A549 (cell line): ENCODE measurements at regions not wholly inside any gene's neighbourhood (a gene's known extent, or its start where the extent isn't known, plus 50 kb on each side); places are given as distances from the start of the nearest gene placed in this dataset.

Source experiments
- ATAC-seq, 2 experiments: fragments of 200-7000 bp in 1 of 2; fragments of >200 bp in 1 of 2; cut with Nextera tagmentation in 1 of 2; cut with Tn5 transposase in 1 of 2; 3 replicates each; pipeline versions ENCODE4 v1.8.0 to v1.9.1; 2018 to 2020; ENCODE audit warnings: mild to moderate bottlenecking in 1 of 2, moderate library complexity in 1 of 2
- CTCF ChIA-PET: fragments of 300-600 bp; sonication (Branson Sonifier 250); formaldehyde crosslinking; extraction: SDS; loops from one replicate; lab custom pipeline; 2021; ENCODE audit warnings: antibody characterized with exemption, inconsistent platforms; lab: Yijun Ruan, JAX
- POLR2A ChIA-PET: fragments of 350-600 bp; formaldehyde crosslinking; extraction: SDS; loops from one replicate; lab custom pipeline; 2021; ENCODE audit warnings: antibody characterized with exemption, inconsistent platforms; lab: Yijun Ruan, JAX
- DNase-seq, 2 experiments: peaks; one replicate each; pipeline versions ENCODE4 v3.0.0 to v3.0.0-alpha.2; 2011 to 2016; ENCODE audit warnings: low read depth in 1 of 2, low spot score in 1 of 2
- FAIRE-seq: peaks from 2 replicates; lab custom pipeline; 2011; peaks lifted over from hg19 to GRCh38; lab: Jason Lieb, UNC
- H3K27ac ChIP-seq, 2 experiments: fragments of >200 bp; sonication (Bioruptor Twin); formaldehyde crosslinking; 3 replicates each; pipeline ENCODE4 v1.5.1; 2016 to 2017
- H3K4me1 ChIP-seq: fragments of >200 bp; sonication (Bioruptor Twin); formaldehyde crosslinking; 3 replicates; pipeline ENCODE4 v1.6.1; 2016
- H3K4me2 ChIP-seq: fragments of >200 bp; sonication (Bioruptor Twin); formaldehyde crosslinking; 3 replicates; pipeline ENCODE4 v1.6.1; 2016
- H3K4me3 ChIP-seq: fragments of >200 bp; sonication (Bioruptor Twin); formaldehyde crosslinking; 3 replicates; pipeline ENCODE4 v1.5.1; 2016
- H3K9me3 ChIP-seq: fragments of >200 bp; sonication (Bioruptor Twin); formaldehyde crosslinking; 3 replicates; pipeline ENCODE4 v1.6.1; 2016
- BHLHE40 ChIP-seq: IDR thresholded peaks from 2 replicates; pipeline ENCODE4 v1.6.1; 2012; ENCODE audit warnings: low read depth, low read length, inconsistent platforms
- CBX8 ChIP-seq: fragments of 200-600 bp; sonication (generic); IDR thresholded peaks from 2 replicates; pipeline ENCODE4 v1.6.1; 2016
- CHD2 ChIP-seq: fragments of 150-350 bp; IDR thresholded peaks from 2 replicates; pipeline ENCODE4 v1.6.1; 2014; ENCODE audit warnings: low read length; ENCODE audit not compliant: partially characterized antibody
- EHMT2 ChIP-seq: fragments of 200-600 bp; sonication (generic); IDR thresholded peaks from 2 replicates; pipeline ENCODE4 v1.6.1; 2016; ENCODE audit warnings: antibody characterized with exemption, low read depth, mild to moderate bottlenecking, moderate library complexity
- ESRRA ChIP-seq: fragments of 150-350 bp; IDR thresholded peaks from 2 replicates; pipeline ENCODE4 v1.6.1; 2014; ENCODE audit warnings: mild to moderate bottlenecking, low read length, borderline replicate concordance
- JUN ChIP-seq, 2 experiments: fragments of >200 bp; sonication (Bioruptor Twin); formaldehyde crosslinking; IDR thresholded peaks; 2 replicates in 1 of 2; 3 replicates in 1 of 2; pipeline ENCODE4 v1.6.1; 2016 to 2017
- MAFK ChIP-seq: fragments of 450-650 bp; IDR thresholded peaks from 2 replicates; pipeline ENCODE4 v1.6.1; 2014; ENCODE audit not compliant: partially characterized antibody
- MAZ ChIP-seq: fragments of 150-350 bp; IDR thresholded peaks from 2 replicates; pipeline ENCODE4 v1.6.1; 2014; ENCODE audit warnings: antibody characterized with exemption, low read depth, low read length, borderline replicate concordance
- RNF2 ChIP-seq: fragments of 200-600 bp; sonication (generic); IDR thresholded peaks from 2 replicates; pipeline ENCODE4 v1.6.1; 2016; ENCODE audit warnings: low read depth, mild to moderate bottlenecking, antibody characterized with exemption, moderate library complexity, borderline replicate concordance
- TP53 ChIP-seq: fragments of 250-450 bp; sonication (Bioruptor Pico); IDR thresholded peaks from 2 replicates; pipeline ENCODE4 v1.5.0; 2021; ENCODE audit warnings: mild to moderate bottlenecking, moderate library complexity
- ZNF302 ChIP-seq: fragments of 250-450 bp; sonication (Bioruptor Pico); IDR thresholded peaks from 2 replicates; pipeline ENCODE4 v1.9.0; 2021; ENCODE audit warnings: inconsistent platforms, mild to moderate bottlenecking, moderate library complexity
- WGBS: methylation state at CpG from one replicate; pipeline ENCODE4 v1.1.6; 2017; ENCODE audit errors: missing lambda C conversion rate; 5-methylcytosine and 5-hydroxymethylcytosine counted together
- TF ChIP-seq, protein P1 (sequence below): fragments of 250-450 bp; sonication (Bioruptor Pico); IDR thresholded peaks from 2 replicates; pipeline ENCODE4 v1.5.0; 2020; ENCODE audit warnings: low read depth, mild to moderate bottlenecking, moderate library complexity
- TF ChIP-seq, protein P2 (sequence below): fragments of 450-650 bp; IDR thresholded peaks from 2 replicates; pipeline ENCODE4 v1.6.1; 2014; ENCODE audit warnings: antibody characterized with exemption
- TF ChIP-seq, protein P3 (sequence below): fragments of 150-350 bp; IDR thresholded peaks from 2 replicates; pipeline ENCODE4 v1.6.1; 2014; ENCODE audit warnings: low read depth, mild to moderate bottlenecking, low read length

DNA sequence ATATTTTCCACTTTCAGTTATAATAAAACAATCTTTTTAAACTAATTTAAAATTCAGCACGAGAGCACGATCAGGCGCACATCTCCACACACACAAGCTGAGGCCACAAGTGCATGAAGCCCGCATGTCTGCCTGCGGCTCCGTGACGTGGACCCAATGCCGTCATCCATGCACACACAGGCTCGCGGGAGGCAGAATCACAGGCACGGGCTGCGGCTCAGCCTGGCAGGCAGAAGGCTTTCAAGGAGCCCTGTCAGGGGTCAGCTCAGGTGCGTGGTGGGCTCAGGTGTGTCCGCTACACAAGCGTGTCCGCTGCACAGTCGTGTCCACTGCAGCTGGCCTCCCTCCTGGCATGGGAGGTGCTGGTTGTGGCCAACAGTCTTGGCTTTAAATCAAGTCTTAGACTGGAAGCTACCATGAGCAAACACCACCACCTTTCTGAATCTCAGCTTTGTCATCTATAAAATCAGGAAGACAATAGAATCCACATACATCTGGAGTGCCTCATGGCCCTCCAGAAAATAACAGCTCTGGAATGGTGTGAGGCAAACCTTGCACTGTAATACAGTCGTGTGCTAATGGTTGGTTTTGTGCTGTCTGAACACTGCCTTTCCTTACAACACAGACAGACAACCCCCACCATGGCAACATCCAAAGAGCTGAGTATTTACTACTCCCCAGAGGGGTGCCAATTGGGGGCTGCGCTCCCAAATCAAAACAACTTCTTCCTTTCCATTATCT lies 210.1 kb downstream of the NDUFA10 start:
- POLR2A ChIA-PET = interaction anchor here (0.6 kb wide), 1 partner anchor 1531 kb away, joined by 4 read pairs; no protein-coding TSS in a partner anchor

DNA sequence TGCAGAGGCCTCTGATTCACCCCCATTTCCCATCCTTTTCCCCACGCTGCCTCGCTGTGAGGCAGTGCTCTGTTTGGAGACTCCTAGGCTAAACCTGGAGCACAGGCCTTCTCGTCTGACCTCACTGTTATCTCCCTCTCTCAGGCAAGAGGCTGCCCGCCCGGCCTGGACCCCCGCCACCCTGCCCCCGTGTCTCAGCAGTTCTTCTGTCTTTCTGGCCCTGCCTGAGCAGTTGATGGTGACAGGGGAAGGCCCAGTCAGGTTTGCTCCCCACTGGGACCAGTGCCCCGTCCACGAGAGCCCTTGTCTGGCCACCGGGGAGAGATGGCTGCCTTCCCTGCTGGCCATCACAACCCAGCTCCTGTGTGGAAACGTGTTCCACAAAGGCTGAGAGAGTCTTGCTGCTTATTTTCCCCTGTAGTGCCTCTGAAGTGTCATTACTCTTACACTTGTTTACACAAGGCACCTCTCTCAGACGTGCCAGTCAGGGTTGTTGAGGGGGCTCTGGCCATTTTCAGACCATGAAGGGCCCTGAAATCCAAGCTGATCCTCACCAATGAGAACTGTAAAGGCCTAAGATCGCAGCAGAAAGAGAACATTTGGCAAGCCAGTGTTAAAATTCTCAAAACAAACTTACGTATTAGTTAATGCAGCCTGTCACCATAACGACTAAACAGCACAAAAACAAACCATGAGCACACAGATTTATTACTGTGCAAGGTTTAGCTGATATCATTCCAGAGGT lies 210.9 kb downstream of the NDUFA10 start:
- FAIRE-seq (no peak), ATAC-seq (no peak)
- POLR2A ChIA-PET = interaction anchor here (0.6 kb wide), 1 partner anchor 1530 kb away, joined by 4 read pairs; no protein-coding TSS in a partner anchor

More for the DNA sequence above, 210.1 kb downstream of the NDUFA10 start:
- H3K4me2 ChIP-seq = peak overlapping the region; percentile 77
- WGBS = 88% methylated on average over 15 of the region's 19 CpGs
- no peak overlapping the region for H3K4me3 ChIP-seq
- ATAC-seq = peak in 1 of 2 experiments; percentile 21; a peak in 2 of 6 replicates
- H3K27ac ChIP-seq = no peak overlapping the region
- TF ChIP-seq, protein P1, sequence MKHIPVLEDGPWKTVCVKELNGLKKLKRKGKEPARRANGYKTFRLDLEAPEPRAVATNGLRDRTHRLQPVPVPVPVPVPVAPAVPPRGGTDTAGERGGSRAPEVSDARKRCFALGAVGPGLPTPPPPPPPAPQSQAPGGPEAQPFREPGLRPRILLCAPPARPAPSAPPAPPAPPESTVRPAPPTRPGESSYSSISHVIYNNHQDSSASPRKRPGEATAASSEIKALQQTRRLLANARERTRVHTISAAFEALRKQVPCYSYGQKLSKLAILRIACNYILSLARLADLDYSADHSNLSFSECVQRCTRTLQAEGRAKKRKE (CRISPR knock-in tag) = no peak
- no peak for TF ChIP-seq CHD2
- TF ChIP-seq, all 56 proteins: peak for 0
- no peak for FAIRE-seq
- Histone ChIP-seq H3K4me1 (0 out of 3 replicates have a peak, but pooled peaks cover 7% of the 10 kb centered on the region), H3K9me3 (no peaks in the 10 kb centered on the region)
- CTCF ChIA-PET = interaction anchor here (1.0 kb wide), 1 partner anchor 16 kb away, joined by 3 read pairs; no protein-coding TSS in a partner anchor
- DNase-seq = no peak

GRCh38 chr2:239813261-239814115 lies 211.7 kb downstream of the NDUFA10 start:
- ChIA-PET CTCF (interaction anchor here (1.0 kb wide), 1 partner anchor 18 kb away, joined by 3 read pairs; no protein-coding TSS in a partner anchor), POLR2A (no interaction called here)
- Histone ChIP-seq H3K9me3 (no peaks in the 10 kb centered on the region), H3K27ac (no peak overlapping the region), H3K4me3 (no peak overlapping the region), H3K4me2 (no peak overlapping the region), H3K4me1 (0 out of 3 replicates have a peak, but pooled peaks cover 7% of the 10 kb centered on the region)
- ATAC-seq = no peak
- TF ChIP-seq MAZ = no peak
- no peak for TF ChIP-seq BHLHE40
- no peak for TF ChIP-seq ESRRA
- no peak for FAIRE-seq
- DNase-seq = no peak
- 88% methylated on average over 26 of the region's 27 CpGs for WGBS

More for the DNA sequence above, 210.9 kb downstream of the NDUFA10 start:
- no peak for TF ChIP-seq ZNF302 (CRISPR knock-in tag)
- no peak for TF ChIP-seq RNF2
- no peak for TF ChIP-seq JUN (IDR thresholded peaks at IDR 0.05)
- TF ChIP-seq MAFK = no peak
- no peak for TF ChIP-seq CBX8
- TF ChIP-seq EHMT2 = no peak
- TF ChIP-seq, protein P2, sequence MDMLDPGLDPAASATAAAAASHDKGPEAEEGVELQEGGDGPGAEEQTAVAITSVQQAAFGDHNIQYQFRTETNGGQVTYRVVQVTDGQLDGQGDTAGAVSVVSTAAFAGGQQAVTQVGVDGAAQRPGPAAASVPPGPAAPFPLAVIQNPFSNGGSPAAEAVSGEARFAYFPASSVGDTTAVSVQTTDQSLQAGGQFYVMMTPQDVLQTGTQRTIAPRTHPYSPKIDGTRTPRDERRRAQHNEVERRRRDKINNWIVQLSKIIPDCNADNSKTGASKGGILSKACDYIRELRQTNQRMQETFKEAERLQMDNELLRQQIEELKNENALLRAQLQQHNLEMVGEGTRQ = no peak
- no peak for TF ChIP-seq TP53 (CRISPR knock-in tag)
- TF ChIP-seq, protein P3, sequence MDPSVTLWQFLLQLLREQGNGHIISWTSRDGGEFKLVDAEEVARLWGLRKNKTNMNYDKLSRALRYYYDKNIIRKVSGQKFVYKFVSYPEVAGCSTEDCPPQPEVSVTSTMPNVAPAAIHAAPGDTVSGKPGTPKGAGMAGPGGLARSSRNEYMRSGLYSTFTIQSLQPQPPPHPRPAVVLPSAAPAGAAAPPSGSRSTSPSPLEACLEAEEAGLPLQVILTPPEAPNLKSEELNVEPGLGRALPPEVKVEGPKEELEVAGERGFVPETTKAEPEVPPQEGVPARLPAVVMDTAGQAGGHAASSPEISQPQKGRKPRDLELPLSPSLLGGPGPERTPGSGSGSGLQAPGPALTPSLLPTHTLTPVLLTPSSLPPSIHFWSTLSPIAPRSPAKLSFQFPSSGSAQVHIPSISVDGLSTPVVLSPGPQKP = no peak
- Histone ChIP-seq H3K4me2 (no peak overlapping the region), H3K4me3 (no peak overlapping the region), H3K27ac (no peak overlapping the region), H3K4me1 (0 out of 3 replicates have a peak, but pooled peaks cover 7% of the 10 kb centered on the region), H3K9me3 (no peaks in the 10 kb centered on the region)
- CTCF ChIA-PET = interaction anchor here (1.0 kb wide), 1 partner anchor 17 kb away, joined by 3 read pairs; no protein-coding TSS in a partner anchor
- no peak for DNase-seq
- WGBS = 82% methylated on average over 11 of the region's 15 CpGs
